Sigmoid colon (tissue), 4 donors: ENCODE measurements at regions not wholly inside any gene's neighbourhood (a gene's known extent, or its start where the extent isn't known, plus 50 kb on each side); places are given as distances from the start of the nearest gene placed in this dataset.

Experiments used
- CTCF ChIP-seq, 4 experiments: fragments of 450-650 bp in 3 of 4; fragments of 200-600 bp in 1 of 4; IDR thresholded peaks; one replicate each; pipeline ENCODE4 v1.5.1; 2016 to 2019; ENCODE audit warnings: antibody characterized with exemption in 4 of 4, mild to moderate bottlenecking in 3 of 4, moderate library complexity in 2 of 4
- POLR2AphosphoS5 ChIP-seq, 4 donors: sonication (generic); formaldehyde crosslinking; IDR thresholded peaks; one replicate each; pipeline ENCODE4 v1.6.1; 2017; ENCODE audit warnings: antibody characterized with exemption in 4 of 4

DNA sequence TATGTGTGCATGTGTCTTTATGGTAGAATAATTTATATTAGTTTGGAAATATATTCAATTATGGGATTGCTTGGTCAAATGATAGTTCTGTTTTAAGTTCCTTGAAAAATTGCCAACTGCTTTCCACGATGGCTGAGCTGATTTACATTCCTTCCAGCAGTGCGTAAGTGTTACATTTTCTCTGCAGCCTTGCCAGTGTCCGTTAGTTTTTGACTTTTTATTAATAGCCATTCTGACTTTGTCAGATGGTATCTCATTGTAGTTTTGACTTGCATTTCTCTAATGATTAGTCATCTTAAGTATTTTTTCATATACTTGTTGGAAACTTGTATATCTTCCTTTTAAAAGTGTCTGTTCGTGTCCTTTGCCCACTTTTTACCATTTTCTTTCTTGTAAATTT, 434.2 kb upstream of the POT1 start:
- TF ChIP-seq CTCF (IDR thresholded peaks at IDR 0.05) (no peak), POLR2AphosphoS5 (IDR thresholded peaks at IDR 0.05) (no peak)
